ENCODE measurements at regions not wholly inside any gene's neighbourhood (a gene's known extent, or its start where the extent isn't known, plus 50 kb on each side); places are given as distances from the start of the nearest gene placed in this dataset.
"Not testable (repeated sequence)": the region's sequence is repeated elsewhere in the genome, so short reads cannot be mapped to it uniquely, and the experiment has no call there.

- TF ChIP-seq CTCF (IDR thresholded peaks at IDR 0.05; ENCODE audit: insufficient read depth, low read depth, low read length, missing control alignments): no peak
- H3K4me3 ChIP-seq (ENCODE audit: low read length): no peak overlapping the region
- no peak for DNase-seq (ENCODE audit: low read depth)
These were observed 213.3 kb upstream of the SPRY1 start for GRCh38 chr4:123183308-123183707.

GRCh38 chr4:123183754-123184153 lies 212.8 kb upstream of the SPRY1 start:
- not testable (repeated sequence) for DNase-seq (ENCODE audit: low read depth); H3K4me3 ChIP-seq (ENCODE audit: low read length)

DNA sequence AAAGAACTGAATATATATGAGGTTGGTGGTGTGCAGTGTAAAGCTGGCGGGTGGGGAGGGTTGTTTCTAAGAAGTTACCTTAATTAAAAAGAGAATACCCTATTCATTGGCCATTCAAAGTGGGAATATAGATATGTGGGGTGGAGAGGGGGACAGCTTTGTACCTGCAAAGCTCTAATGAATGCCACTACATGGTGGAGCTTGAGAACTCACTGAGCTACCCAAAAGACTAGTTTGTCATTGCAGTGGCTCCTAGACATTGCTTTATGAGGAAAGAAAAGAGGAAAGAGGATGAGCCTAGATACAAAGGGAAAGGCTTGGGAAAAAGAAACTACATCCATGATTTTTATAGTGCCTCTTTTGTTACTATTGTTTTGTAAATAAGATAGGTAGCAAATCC lies 209.9 kb upstream of the SPRY1 start:
- no peak overlapping the region for H3K4me3 ChIP-seq (ENCODE audit: low read length)
- DNase-seq (ENCODE audit: low read depth): no peak
- no peak for TF ChIP-seq CTCF (IDR thresholded peaks at IDR 0.05; ENCODE audit: insufficient read depth, low read depth, low read length, missing control alignments)

- no peak for DNase-seq (ENCODE audit: low read depth)
- no peak for TF ChIP-seq CTCF (IDR thresholded peaks at IDR 0.05; ENCODE audit: insufficient read depth, low read depth, low read length, missing control alignments)
- no peak overlapping the region for H3K4me3 ChIP-seq (ENCODE audit: low read length)
These were observed 206.4 kb upstream of the SPRY1 start for GRCh38 chr4:123190176-123190575.

GRCh38 chr4:123191728-123192127 lies 204.9 kb upstream of the SPRY1 start:
- no peak for TF ChIP-seq CTCF (IDR thresholded peaks at IDR 0.05; ENCODE audit: insufficient read depth, low read depth, low read length, missing control alignments)
- no peak for DNase-seq (ENCODE audit: low read depth)
- no peak overlapping the region for H3K4me3 ChIP-seq (ENCODE audit: low read length)

- no peak for DNase-seq (ENCODE audit: low read depth)
- no peak overlapping the region for H3K4me3 ChIP-seq (ENCODE audit: low read length)
- TF ChIP-seq CTCF (IDR thresholded peaks at IDR 0.05; ENCODE audit: insufficient read depth, low read depth, low read length, missing control alignments): no peak
These were observed 202.7 kb upstream of the SPRY1 start for GRCh38 chr4:123193802-123194367.

- H3K4me3 ChIP-seq (ENCODE audit: low read length): no peak overlapping the region
- TF ChIP-seq CTCF (IDR thresholded peaks at IDR 0.05; ENCODE audit: insufficient read depth, low read depth, low read length, missing control alignments): no peak
- DNase-seq (ENCODE audit: low read depth): no peak
These were observed 197.9 kb upstream of the SPRY1 start for GRCh38 chr4:123198706-123199105.

All from epithelial cell of esophagus (primary cell).